ENCODE measurements at regions not wholly inside any gene's neighbourhood (a gene's known extent, or its start where the extent isn't known, plus 50 kb on each side); places are given as distances from the start of the nearest gene placed in this dataset.

GRCh38 chr3:78497021-78497420 lies 1270.8 kb downstream of the ROBO1 start:
- Mint-ChIP-seq H3K4me1 (no peaks in the 10 kb centered on the region), H3K27me3 (ENCODE audit: low read depth in 3 of 3) (no peaks in the 10 kb centered on the region), H3K4me3 (no peak overlapping the region), H3K9me3 (peaks cover 0 to 2% (median 0%) of the 10 kb centered on the region in 7 donors), H3K27ac (no peak overlapping the region), H3K36me3 (no peaks in the 10 kb centered on the region)
- DNase-seq = no peak
- H3K9ac ChIP-seq (ENCODE audit: insufficient read depth, low read length, poor library complexity, severe bottlenecking) = no peak overlapping the region
- no peaks in the 10 kb centered on the region for H3K36me3 ChIP-seq (replicated peaks in 1 of 2; ENCODE audit: control insufficient read depth in 1 of 2, insufficient read depth in 2 of 2, low read length in 2 of 2)
- WGBS (ENCODE audit: insufficient coverage) = 63% methylated on average over 4 of the region's 4 CpGs
- no peak overlapping the region for H3K4me3 ChIP-seq (replicated peaks in 1 of 3; ENCODE audit: low read depth in 2 of 3, low read length in 3 of 3)
- H3K4me1 ChIP-seq (ENCODE audit: control insufficient read depth in 1 of 2, insufficient read depth in 2 of 2, low read length in 2 of 2) = no peaks in the 10 kb centered on the region
- no peaks in the 10 kb centered on the region for H3K79me2 ChIP-seq (ENCODE audit: insufficient read depth, low read length)
- H4K20me1 ChIP-seq (ENCODE audit: insufficient read depth, low read length) = no peaks in the 10 kb centered on the region
- TF ChIP-seq CTCF (IDR thresholded peaks at IDR 0.05) = no peak
- H3K27me3 ChIP-seq (ENCODE audit: control insufficient read depth in 2 of 2, insufficient read depth in 2 of 2, low read length in 2 of 2) = no peaks in the 10 kb centered on the region
- no peak overlapping the region for H3K4me2 ChIP-seq (replicated peaks; ENCODE audit: extremely low read depth, low read length, poor library complexity, severe bottlenecking)
- intact Hi-C loops (cut with micrococcal nuclease) = no loop called here
- H3K9me3 ChIP-seq (replicated peaks in 1 of 2; ENCODE audit: control insufficient read depth in 1 of 2, insufficient read depth in 1 of 2, low read length in 2 of 2) = no peaks in the 10 kb centered on the region
- H2AFZ ChIP-seq (ENCODE audit: insufficient read depth, low read depth, low read length, poor library complexity, severe bottlenecking) = no peak overlapping the region
- no peak overlapping the region for H3K27ac ChIP-seq (ENCODE audit: low read depth in 1 of 2, low read length in 2 of 2)

- no peaks in the 10 kb centered on the region for H3K27me3 Mint-ChIP-seq (ENCODE audit: low read depth in 3 of 3)
- no peak overlapping the region for H3K4me3 Mint-ChIP-seq
- no peaks in the 10 kb centered on the region for H3K4me1 Mint-ChIP-seq
These were observed 1270.0 kb downstream of the ROBO1 start for GRCh38 chr3:78497767-78498166.

More at GRCh38 chr3:78497767-78498166, 1270.0 kb downstream of the ROBO1 start:
- Histone ChIP-seq H3K4me2 (replicated peaks; ENCODE audit: extremely low read depth, low read length, poor library complexity, severe bottlenecking) (no peak overlapping the region), H3K27ac (ENCODE audit: low read depth in 1 of 2, low read length in 2 of 2) (no peak overlapping the region), H4K20me1 (ENCODE audit: insufficient read depth, low read length) (no peaks in the 10 kb centered on the region), H3K9me3 (replicated peaks in 1 of 2; ENCODE audit: control insufficient read depth in 1 of 2, insufficient read depth in 1 of 2, low read length in 2 of 2) (no peaks in the 10 kb centered on the region), H3K27me3 (ENCODE audit: control insufficient read depth in 2 of 2, insufficient read depth in 2 of 2, low read length in 2 of 2) (no peaks in the 10 kb centered on the region), H3K79me2 (ENCODE audit: insufficient read depth, low read length) (no peaks in the 10 kb centered on the region), H2AFZ (ENCODE audit: insufficient read depth, low read depth, low read length, poor library complexity, severe bottlenecking) (no peak overlapping the region), H3K4me3 (replicated peaks in 1 of 3; ENCODE audit: low read depth in 2 of 3, low read length in 3 of 3) (no peak overlapping the region), H3K36me3 (replicated peaks in 1 of 2; ENCODE audit: control insufficient read depth in 1 of 2, insufficient read depth in 2 of 2, low read length in 2 of 2) (no peaks in the 10 kb centered on the region), H3K4me1 (ENCODE audit: control insufficient read depth in 1 of 2, insufficient read depth in 2 of 2, low read length in 2 of 2) (no peaks in the 10 kb centered on the region), H3K9ac (ENCODE audit: insufficient read depth, low read length, poor library complexity, severe bottlenecking) (no peak overlapping the region)
- Mint-ChIP-seq H3K36me3 (no peaks in the 10 kb centered on the region), H3K9me3 (peaks cover 0 to 4% (median 0%) of the 10 kb centered on the region in 7 donors), H3K27ac (no peak overlapping the region)
- no peak for TF ChIP-seq CTCF (IDR thresholded peaks at IDR 0.05)
- WGBS (ENCODE audit: insufficient coverage) = no CpG with 5 or more reads among the region's 2 CpGs
- intact Hi-C loops (cut with micrococcal nuclease) = no loop called here
- no peak for DNase-seq

Data from CD14-positive monocyte (primary cell).